PFSK-1 (cell line): ENCODE measurements at regions not wholly inside any gene's neighbourhood (a gene's known extent, or its start where the extent isn't known, plus 50 kb on each side); places are given as distances from the start of the nearest gene placed in this dataset.

Experiments used
- POLR2AphosphoS5 ChIP-seq: IDR thresholded peaks from 2 replicates; pipeline ENCODE4 v1.6.1; 2012; ENCODE audit warnings: low read depth, mild to moderate bottlenecking, control low read depth, low read length, moderate library complexity
- SIN3A ChIP-seq: IDR thresholded peaks from 2 replicates; pipeline ENCODE4 v1.6.1; 2012; ENCODE audit warnings: mild to moderate bottlenecking, low read length, moderate library complexity, borderline replicate concordance; ENCODE audit not compliant: insufficient read depth
- TAF1 ChIP-seq: IDR thresholded peaks from 2 replicates; pipeline ENCODE4 v1.6.1; 2012; ENCODE audit warnings: low read length, control low read depth, borderline replicate concordance; ENCODE audit not compliant: insufficient read depth

GRCh38 chr15:39199076-39199475, 381.8 kb upstream of the THBS1 start:
- TF ChIP-seq TAF1 (no peak), POLR2AphosphoS5 (no peak), SIN3A (no peak)
